Retinal pigment epithelial cell (primary cell): ENCODE measurements at regions not wholly inside any gene's neighbourhood (a gene's known extent, or its start where the extent isn't known, plus 50 kb on each side); places are given as distances from the start of the nearest gene placed in this dataset.

Experiments
- DNase-seq: peaks from one replicate; pipeline ENCODE4 v3.0.0-alpha.2; 2010; ENCODE audit warnings: low read depth
- H3K4me3 ChIP-seq: 2 replicates; pipeline ENCODE4 v1.5.1; 2011; ENCODE audit warnings: mild to moderate bottlenecking, low read length, control low read depth, moderate library complexity
- CTCF ChIP-seq: conservative IDR thresholded peaks from 2 replicates; pipeline ENCODE4 v1.5.1; 2011; ENCODE audit warnings: low read depth, low read length, control low read depth, inconsistent platforms

- no peak overlapping the region for H3K4me3 ChIP-seq
- no peak for TF ChIP-seq CTCF
- DNase-seq: no peak
Measured at GRCh38 chr1:209526137-209526536, 57.4 kb upstream of the CAMK1G start.

GRCh38 chr1:209527372-209527771, 56.1 kb upstream of the CAMK1G start:
- no peak for DNase-seq
- no peak overlapping the region for H3K4me3 ChIP-seq
- no peak for TF ChIP-seq CTCF

GRCh38 chr1:209527993-209528717, 55.4 kb upstream of the CAMK1G start:
- TF ChIP-seq CTCF: no peak
- no peak overlapping the region for H3K4me3 ChIP-seq
- no peak for DNase-seq

DNA sequence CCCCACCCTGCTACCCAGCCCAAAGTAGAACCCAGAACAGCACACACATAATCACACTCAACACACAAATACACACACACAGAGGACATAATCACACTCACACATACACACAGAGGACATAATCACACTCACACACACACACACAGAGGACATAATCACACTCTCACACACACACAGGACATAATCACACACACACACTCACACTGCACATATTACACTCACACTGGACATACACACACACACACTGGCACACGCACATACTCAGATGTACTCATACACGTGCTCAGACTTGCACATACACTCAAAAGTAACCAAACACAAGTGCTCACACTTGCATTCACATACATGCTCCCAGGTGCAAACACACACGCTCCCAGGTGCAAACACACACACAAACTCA, 54.3 kb upstream of the CAMK1G start:
- DNase-seq: no peak
- H3K4me3 ChIP-seq: no peak overlapping the region
- no peak for TF ChIP-seq CTCF

- no peak for DNase-seq
- no peak for TF ChIP-seq CTCF
Measured at GRCh38 chr1:209531006-209531405, 52.5 kb upstream of the CAMK1G start.

DNA sequence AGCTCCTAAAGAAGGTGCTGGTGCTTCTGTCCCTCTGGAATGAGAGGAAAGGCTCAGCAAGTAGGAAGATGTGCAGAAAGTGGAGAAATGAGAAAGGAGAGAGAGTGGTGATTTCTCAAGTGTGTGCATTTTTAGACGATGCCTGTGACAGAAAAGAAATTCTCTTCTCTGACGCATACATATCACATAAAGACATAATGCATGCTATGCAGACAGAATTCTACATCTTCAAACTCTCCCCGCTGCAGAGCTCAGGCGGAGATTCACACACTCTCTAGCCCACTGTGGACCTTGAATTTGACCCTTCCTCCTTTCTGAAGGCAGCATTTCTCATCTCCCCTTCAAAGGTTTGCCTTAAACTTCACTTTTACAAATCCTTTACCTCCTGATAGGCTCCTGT, 52.0 kb upstream of the CAMK1G start:
- H3K4me3 ChIP-seq: no peak overlapping the region
- TF ChIP-seq CTCF: no peak
- no peak for DNase-seq

More at GRCh38 chr1:209531006-209531405, 52.5 kb upstream of the CAMK1G start:
- no peak overlapping the region for H3K4me3 ChIP-seq
